ENCODE measurements at regions not wholly inside any gene's neighbourhood (a gene's known extent, or its start where the extent isn't known, plus 50 kb on each side); places are given as distances from the start of the nearest gene placed in this dataset.
"Not testable (repeated sequence)": the region's sequence is repeated elsewhere in the genome, so short reads cannot be mapped to it uniquely, and the experiment has no call there.

DNA sequence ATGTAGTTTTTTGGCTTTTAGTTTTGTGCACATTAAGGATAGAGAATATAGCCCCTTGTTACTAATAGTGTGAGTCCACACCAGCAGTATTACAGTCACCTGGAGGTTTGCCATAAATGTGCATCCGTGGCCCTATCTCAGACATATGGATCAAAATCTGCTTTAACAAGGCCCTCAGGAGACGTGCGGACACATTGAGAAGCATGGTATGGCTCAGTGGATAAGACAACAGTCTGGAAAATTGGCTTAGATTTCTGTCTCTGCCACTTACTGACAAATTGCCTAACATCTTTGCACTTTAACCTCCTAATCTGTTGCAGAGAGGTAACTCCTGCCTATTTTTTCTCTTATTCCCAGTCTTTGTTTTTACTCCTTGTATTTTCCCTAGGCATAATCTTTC is 307.2 kb upstream of the DLGAP1 start:
- DNase-seq (ENCODE audit: low read depth): no peak
- no peak overlapping the region for H3K4me3 ChIP-seq (ENCODE audit: control insufficient read depth, low read depth, low read length)
- TF ChIP-seq, protein P1, sequence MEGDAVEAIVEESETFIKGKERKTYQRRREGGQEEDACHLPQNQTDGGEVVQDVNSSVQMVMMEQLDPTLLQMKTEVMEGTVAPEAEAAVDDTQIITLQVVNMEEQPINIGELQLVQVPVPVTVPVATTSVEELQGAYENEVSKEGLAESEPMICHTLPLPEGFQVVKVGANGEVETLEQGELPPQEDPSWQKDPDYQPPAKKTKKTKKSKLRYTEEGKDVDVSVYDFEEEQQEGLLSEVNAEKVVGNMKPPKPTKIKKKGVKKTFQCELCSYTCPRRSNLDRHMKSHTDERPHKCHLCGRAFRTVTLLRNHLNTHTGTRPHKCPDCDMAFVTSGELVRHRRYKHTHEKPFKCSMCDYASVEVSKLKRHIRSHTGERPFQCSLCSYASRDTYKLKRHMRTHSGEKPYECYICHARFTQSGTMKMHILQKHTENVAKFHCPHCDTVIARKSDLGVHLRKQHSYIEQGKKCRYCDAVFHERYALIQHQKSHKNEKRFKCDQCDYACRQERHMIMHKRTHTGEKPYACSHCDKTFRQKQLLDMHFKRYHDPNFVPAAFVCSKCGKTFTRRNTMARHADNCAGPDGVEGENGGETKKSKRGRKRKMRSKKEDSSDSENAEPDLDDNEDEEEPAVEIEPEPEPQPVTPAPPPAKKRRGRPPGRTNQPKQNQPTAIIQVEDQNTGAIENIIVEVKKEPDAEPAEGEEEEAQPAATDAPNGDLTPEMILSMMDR (conservative IDR thresholded peaks at IDR 0.05; ENCODE audit: control insufficient read depth, insufficient read depth, low read depth, low read length): no peak

DNA sequence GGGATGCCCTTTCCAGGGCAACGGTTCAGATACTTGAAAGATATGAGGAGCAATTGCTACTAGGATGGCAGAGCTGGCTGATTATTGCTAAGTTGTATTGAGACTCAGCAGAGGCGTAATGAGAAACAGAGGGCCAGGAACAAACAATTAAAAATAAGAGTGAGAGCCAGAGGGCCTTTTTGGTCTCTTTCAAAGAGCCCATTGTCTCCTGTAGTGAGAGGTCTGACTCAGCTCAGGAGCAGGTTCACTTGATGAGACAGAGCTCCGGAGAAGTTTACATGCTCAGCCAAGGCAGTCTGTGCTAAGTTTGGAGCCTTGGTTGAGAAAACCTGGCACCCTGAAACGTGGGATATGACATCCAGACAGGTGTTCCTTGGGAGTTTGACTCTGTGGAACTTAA is 303.9 kb upstream of the DLGAP1 start:
- DNase-seq (ENCODE audit: low read depth): no peak
- TF ChIP-seq, protein P1 (conservative IDR thresholded peaks at IDR 0.05; ENCODE audit: control insufficient read depth, insufficient read depth, low read depth, low read length): no peak
- no peak overlapping the region for H3K4me3 ChIP-seq (ENCODE audit: control insufficient read depth, low read depth, low read length)

DNA sequence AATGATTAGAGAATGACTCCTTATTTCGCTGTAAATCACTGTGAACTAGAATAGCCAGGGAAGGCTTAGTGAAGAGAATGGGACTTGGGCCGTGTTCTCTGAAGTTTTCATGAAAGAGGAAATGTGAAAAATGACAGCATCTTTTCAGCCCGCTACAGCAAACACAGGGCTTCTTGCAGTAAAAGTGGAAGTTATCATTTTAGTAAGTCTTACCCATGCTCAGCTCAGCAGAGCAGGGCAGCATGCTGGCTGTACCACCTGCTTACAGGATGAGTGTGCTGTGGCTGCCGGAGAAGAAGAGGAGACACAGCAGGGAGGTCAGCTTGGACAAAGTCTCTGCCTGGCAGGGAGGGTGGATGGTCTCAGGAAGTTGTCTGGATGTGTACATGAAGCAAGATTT is 300.7 kb upstream of the DLGAP1 start:
- TF ChIP-seq, protein P1 (conservative IDR thresholded peaks at IDR 0.05; ENCODE audit: control insufficient read depth, insufficient read depth, low read depth, low read length): no peak
- DNase-seq (ENCODE audit: low read depth): no peak
- H3K4me3 ChIP-seq (ENCODE audit: control insufficient read depth, low read depth, low read length): no peak overlapping the region

DNA sequence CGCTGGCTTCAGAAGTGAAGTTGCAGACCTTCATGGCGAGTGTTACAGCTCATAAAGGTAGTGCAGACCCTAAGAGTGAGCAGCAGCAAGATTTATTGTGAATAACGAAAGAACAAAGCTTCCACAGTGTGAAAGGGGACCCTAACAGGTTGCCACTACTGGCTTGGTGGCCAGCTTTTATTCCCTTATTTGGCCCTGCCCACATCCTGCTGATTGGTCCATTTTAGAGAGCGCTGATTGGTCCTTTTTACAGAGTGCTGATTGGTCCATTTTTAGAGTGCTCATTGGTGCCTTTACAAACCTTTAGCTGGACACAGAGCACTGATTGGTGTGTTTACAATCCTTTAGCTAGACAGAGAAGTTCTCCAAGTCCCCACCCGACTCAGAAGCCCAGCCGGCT is 298.0 kb upstream of the DLGAP1 start:
- DNase-seq (ENCODE audit: low read depth); H3K4me3 ChIP-seq (ENCODE audit: control insufficient read depth, low read depth, low read length): not testable (repeated sequence)

DNA sequence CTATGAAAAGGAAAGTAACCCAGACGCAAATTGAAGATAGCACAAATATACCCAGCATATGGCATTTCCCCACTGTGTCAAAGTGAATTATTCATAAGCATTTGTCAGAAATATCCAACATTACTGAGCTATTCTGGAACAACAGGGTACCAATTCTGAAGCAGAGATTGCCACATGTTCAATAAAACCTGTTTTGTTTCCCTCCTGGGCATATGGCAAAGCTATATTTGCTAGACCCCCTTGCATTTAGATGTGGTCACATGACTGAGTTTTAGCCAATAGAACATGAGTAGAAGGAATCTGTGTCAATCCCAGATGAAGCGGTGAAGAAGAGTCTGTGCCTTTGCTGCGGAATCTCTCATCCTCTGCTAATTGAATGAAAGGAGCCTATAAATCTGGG is 296.4 kb upstream of the DLGAP1 start:
- DNase-seq (ENCODE audit: low read depth): no peak
- TF ChIP-seq, protein P1 (conservative IDR thresholded peaks at IDR 0.05; ENCODE audit: control insufficient read depth, insufficient read depth, low read depth, low read length): no peak
- H3K4me3 ChIP-seq (ENCODE audit: control insufficient read depth, low read depth, low read length): no peak overlapping the region

DNA sequence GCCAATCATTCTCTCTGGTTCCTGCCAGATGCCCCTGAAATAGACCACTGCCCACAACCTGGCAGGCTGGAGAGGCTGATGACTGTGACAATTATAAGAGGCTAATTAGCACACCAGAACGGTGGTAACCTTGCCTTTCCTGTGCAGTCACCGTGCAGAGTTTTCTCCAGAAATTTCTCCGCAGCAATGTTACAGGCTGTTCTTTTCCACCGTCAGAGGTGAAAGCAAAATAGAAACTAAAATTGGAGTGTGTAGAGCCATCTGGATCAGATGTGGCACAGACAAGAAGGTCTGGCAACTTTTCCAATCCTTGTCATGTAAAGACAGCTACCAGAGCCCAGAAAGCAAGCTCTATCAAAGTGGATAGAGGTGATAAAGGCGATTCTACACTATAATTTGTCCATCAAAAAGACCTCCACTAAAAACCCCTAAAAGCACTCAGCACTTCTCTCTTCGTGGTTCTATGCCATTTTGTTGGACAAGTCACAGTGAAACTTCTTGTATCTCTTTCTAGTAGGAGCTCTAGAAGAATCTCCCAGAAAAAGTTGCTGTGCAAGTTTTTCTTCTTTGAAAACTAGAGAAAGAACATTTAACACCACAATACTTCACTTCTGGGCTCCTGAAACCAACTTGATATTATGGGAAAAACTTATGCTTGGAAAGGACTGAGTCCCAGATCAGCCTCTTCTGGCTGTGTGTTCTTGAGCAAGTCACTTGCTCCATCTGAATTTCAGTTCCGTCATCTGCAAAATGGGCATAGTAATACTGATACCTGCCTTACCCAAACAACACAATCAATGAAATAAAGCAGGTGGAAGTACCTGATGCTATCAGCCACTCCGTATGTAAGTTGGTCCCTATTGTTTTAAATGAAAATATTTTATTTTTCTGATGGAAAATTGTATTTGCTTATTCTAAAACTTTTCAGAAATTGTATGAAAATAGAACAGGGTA is 295.6 kb upstream of the DLGAP1 start:
- TF ChIP-seq, protein P1 (conservative IDR thresholded peaks at IDR 0.05; ENCODE audit: control insufficient read depth, insufficient read depth, low read depth, low read length): no peak
- no peak overlapping the region for H3K4me3 ChIP-seq (ENCODE audit: control insufficient read depth, low read depth, low read length)
- no peak for DNase-seq (ENCODE audit: low read depth)

DNA sequence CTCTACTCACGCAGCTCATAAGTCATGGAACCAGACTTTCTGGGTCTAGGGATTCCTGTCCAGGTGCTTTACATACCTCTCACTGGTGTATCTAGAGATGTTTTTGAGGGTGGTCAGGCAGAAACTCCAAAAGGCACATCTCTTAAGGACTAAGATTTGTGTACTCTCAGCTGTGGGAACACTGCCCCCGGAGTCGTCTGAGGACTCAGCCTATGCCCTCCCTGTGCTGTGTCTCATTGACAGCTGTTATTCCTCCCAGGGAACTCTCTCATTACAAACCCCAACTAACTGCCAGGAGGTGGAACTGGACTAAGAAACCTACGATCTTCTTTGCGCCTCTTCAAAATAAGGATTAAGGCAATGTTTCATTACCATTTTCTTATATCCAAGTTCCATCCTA is 293.9 kb upstream of the DLGAP1 start:
- TF ChIP-seq, protein P1 (conservative IDR thresholded peaks at IDR 0.05; ENCODE audit: control insufficient read depth, insufficient read depth, low read depth, low read length): no peak
- H3K4me3 ChIP-seq (ENCODE audit: control insufficient read depth, low read depth, low read length): no peak overlapping the region
- no peak for DNase-seq (ENCODE audit: low read depth)
